ENCODE measurements at regions not wholly inside any gene's neighbourhood (a gene's known extent, or its start where the extent isn't known, plus 50 kb on each side); places are given as distances from the start of the nearest gene placed in this dataset.
"Not testable (repeated sequence)": the region's sequence is repeated elsewhere in the genome, so short reads cannot be mapped to it uniquely, and the experiment has no call there.

- no peak for DNase-seq
Measured at GRCh38 chr22:47420211-47420610, 657.8 kb downstream of the TBC1D22A start.

GRCh38 chr22:47419239-47419638 lies 656.8 kb downstream of the TBC1D22A start:
- DNase-seq: no peak

- no peak for DNase-seq
Measured at GRCh38 chr22:47417699-47418098, 655.2 kb downstream of the TBC1D22A start.

- DNase-seq: no peak
Measured at GRCh38 chr22:47411006-47411405, 648.6 kb downstream of the TBC1D22A start.

GRCh38 chr22:47409539-47410275 lies 647.3 kb downstream of the TBC1D22A start:
- DNase-seq: no peak

GRCh38 chr22:47408409-47408808 lies 646.0 kb downstream of the TBC1D22A start:
- DNase-seq: no peak

- no peak for DNase-seq
Measured at GRCh38 chr22:47407461-47408025, 645.1 kb downstream of the TBC1D22A start.

- DNase-seq: no peak
Measured at GRCh38 chr22:47406896-47407295, 644.4 kb downstream of the TBC1D22A start.

GRCh38 chr22:47406180-47406834 lies 643.9 kb downstream of the TBC1D22A start:
- DNase-seq: no peak

GRCh38 chr22:47405222-47405621 lies 642.8 kb downstream of the TBC1D22A start:
- DNase-seq: not testable (repeated sequence)

GRCh38 chr22:47402876-47403525 lies 640.6 kb downstream of the TBC1D22A start:
- no peak for DNase-seq

GRCh38 chr22:47401976-47402770 lies 639.7 kb downstream of the TBC1D22A start:
- DNase-seq: peak; percentile 5

- DNase-seq: no peak
Measured at GRCh38 chr22:47401592-47401898, 639.1 kb downstream of the TBC1D22A start.

- DNase-seq: no peak
Measured at GRCh38 chr22:47400701-47401591, 638.5 kb downstream of the TBC1D22A start.

- DNase-seq: not testable (repeated sequence)
Measured at GRCh38 chr22:47400131-47400530, 637.7 kb downstream of the TBC1D22A start.

GRCh38 chr22:47398921-47399790 lies 636.7 kb downstream of the TBC1D22A start:
- no peak for DNase-seq

- no peak for DNase-seq
Measured at GRCh38 chr22:47398491-47398890, 636.0 kb downstream of the TBC1D22A start.

GRCh38 chr22:47397673-47398072 lies 635.2 kb downstream of the TBC1D22A start:
- DNase-seq: no peak

GRCh38 chr22:47396515-47396914 lies 634.1 kb downstream of the TBC1D22A start:
- no peak for DNase-seq

- no peak for DNase-seq
Measured at GRCh38 chr22:47396105-47396504, 633.7 kb downstream of the TBC1D22A start.

- DNase-seq: peak; percentile 13
Measured at GRCh38 chr22:47395481-47395880, 633.0 kb downstream of the TBC1D22A start.
